Endodermal cell (in vitro differentiated cells): ENCODE measurements at regions not wholly inside any gene's neighbourhood (a gene's known extent, or its start where the extent isn't known, plus 50 kb on each side); places are given as distances from the start of the nearest gene placed in this dataset.

ENCODE experiments used
- DNase-seq: peaks from one replicate; pipeline ENCODE4 v3.0.0-alpha.2; 2017
- H3K27ac ChIP-seq: 2 replicates; pipeline ENCODE4 v1.5.1; 2013; ENCODE audit warnings: mild to moderate bottlenecking, low read depth, low read length, moderate library complexity
- H3K27me3 ChIP-seq: 2 replicates; pipeline ENCODE4 v1.6.1; 2013; ENCODE audit warnings: mild to moderate bottlenecking, low read length, moderate library complexity; ENCODE audit not compliant: insufficient read depth, control insufficient read depth, poor library complexity, severe bottlenecking
- H3K36me3 ChIP-seq: 2 replicates; pipeline ENCODE4 v1.7.0; 2013; ENCODE audit warnings: mild to moderate bottlenecking, low read length, moderate library complexity; ENCODE audit not compliant: control insufficient read depth, insufficient read depth
- H3K4me1 ChIP-seq: one replicate; pipeline ENCODE4 v1.7.0; 2013; ENCODE audit warnings: low read length; ENCODE audit not compliant: control insufficient read depth, insufficient read depth
- H3K4me3 ChIP-seq: 2 replicates; pipeline ENCODE4 v1.5.1; 2013; ENCODE audit warnings: mild to moderate bottlenecking, low read length, moderate library complexity
- H3K9ac ChIP-seq: 2 replicates; pipeline ENCODE4 v1.6.1; 2013; ENCODE audit warnings: mild to moderate bottlenecking, low read length, moderate library complexity; ENCODE audit not compliant: poor library complexity, severe bottlenecking; ENCODE audit errors: extremely low read depth
- H3K9me3 ChIP-seq: 2 replicates; pipeline ENCODE4 v1.6.1; 2013; ENCODE audit warnings: mild to moderate bottlenecking, low read length, moderate library complexity; ENCODE audit not compliant: control insufficient read depth
- H3K27ac Mint-ChIP-seq: 2 replicates; pipeline ENCODE4 v1.8.0; 2020; ENCODE audit warnings: mixed read lengths
- H3K27me3 Mint-ChIP-seq: 2 replicates; pipeline ENCODE4 v1.8.0; 2021; ENCODE audit warnings: mild to moderate bottlenecking, mixed read lengths; ENCODE audit not compliant: insufficient read depth
- H3K36me3 Mint-ChIP-seq: 2 replicates; pipeline ENCODE4 v1.8.0; 2020; ENCODE audit warnings: low read depth, mixed read lengths
- H3K4me1 Mint-ChIP-seq: 2 replicates; pipeline ENCODE4 v1.8.0; 2020; ENCODE audit warnings: mixed read lengths
- H3K4me3 Mint-ChIP-seq: 2 replicates; pipeline ENCODE4 v1.8.0; 2020; ENCODE audit warnings: mild to moderate bottlenecking, moderate library complexity, mixed read lengths
- H3K9me3 Mint-ChIP-seq: 2 replicates; pipeline ENCODE4 v1.8.0; 2020; ENCODE audit warnings: mild to moderate bottlenecking, mixed read lengths
- CTCF ChIP-seq: fragments of 200-600 bp; sonication (generic); conservative IDR thresholded peaks from 2 replicates; pipeline ENCODE4 v1.5.0; 2021; ENCODE audit warnings: antibody characterized with exemption, mild to moderate bottlenecking
- WGBS, 2 experiments: methylation state at CpG; one replicate each; pipeline versions ENCODE4 v1.1.5 to v1.1.7; 2013; ENCODE audit warnings: missing lambda C conversion rate in 2 of 2, mixed read lengths in 1 of 2; ENCODE audit not compliant: insufficient coverage in 1 of 2, insufficient read length in 1 of 2; 5-methylcytosine and 5-hydroxymethylcytosine counted together

- H3K4me1 Mint-ChIP-seq: no peaks in the 10 kb centered on the region
- no peak for DNase-seq
- no peaks in the 10 kb centered on the region for H3K36me3 Mint-ChIP-seq
- H3K36me3 ChIP-seq: no peaks in the 10 kb centered on the region
- no peaks in the 10 kb centered on the region for H3K4me1 ChIP-seq
- no peak for TF ChIP-seq CTCF
- no peak overlapping the region for H3K27ac ChIP-seq
- no peaks in the 10 kb centered on the region for H3K9me3 Mint-ChIP-seq
- no peaks in the 10 kb centered on the region for H3K27me3 Mint-ChIP-seq
- H3K4me3 ChIP-seq: no peak overlapping the region
- no peaks in the 10 kb centered on the region for H3K27me3 ChIP-seq
- no peak overlapping the region for H3K27ac Mint-ChIP-seq
- no peaks in the 10 kb centered on the region for H3K9me3 ChIP-seq
- no peak overlapping the region for H3K9ac ChIP-seq
- H3K4me3 Mint-ChIP-seq: no peak overlapping the region
Measured at GRCh38 chr11:21908211-21908610, 284.7 kb upstream of the ANO5 start.

GRCh38 chr11:21909145-21909544 lies 283.7 kb upstream of the ANO5 start:
- Mint-ChIP-seq H3K36me3 (no peaks in the 10 kb centered on the region), H3K4me1 (no peaks in the 10 kb centered on the region), H3K27me3 (no peaks in the 10 kb centered on the region), H3K9me3 (no peaks in the 10 kb centered on the region), H3K27ac (no peak overlapping the region), H3K4me3 (no peak overlapping the region)
- Histone ChIP-seq H3K4me3 (no peak overlapping the region), H3K9me3 (no peaks in the 10 kb centered on the region), H3K27ac (no peak overlapping the region), H3K36me3 (no peaks in the 10 kb centered on the region), H3K4me1 (no peaks in the 10 kb centered on the region), H3K27me3 (no peaks in the 10 kb centered on the region), H3K9ac (no peak overlapping the region)
- 83 to 100% methylated on average over 1 of the region's 2 CpGs for WGBS, 2 experiments
- DNase-seq: no peak
- TF ChIP-seq CTCF: no peak

- H3K4me3 ChIP-seq: no peak overlapping the region
- no peak overlapping the region for H3K9ac ChIP-seq
- Mint-ChIP-seq H3K9me3 (peaks cover 5% of the 10 kb centered on the region), H3K4me1 (no peaks in the 10 kb centered on the region), H3K4me3 (no peak overlapping the region), H3K27ac (no peak overlapping the region), H3K36me3 (no peaks in the 10 kb centered on the region), H3K27me3 (no peaks in the 10 kb centered on the region)
- no peak overlapping the region for H3K27ac ChIP-seq
- H3K36me3 ChIP-seq: no peaks in the 10 kb centered on the region
- DNase-seq: no peak
- no peak for TF ChIP-seq CTCF
- no peaks in the 10 kb centered on the region for H3K27me3 ChIP-seq
- no peaks in the 10 kb centered on the region for H3K9me3 ChIP-seq
- 92% methylated on average over 1 of the region's 2 CpGs; no CpG with 5 or more reads in 1 of the 2 experiments for WGBS, 2 experiments
- H3K4me1 ChIP-seq: no peaks in the 10 kb centered on the region
Measured at GRCh38 chr11:21911061-21911460, 281.8 kb upstream of the ANO5 start.
